ENCODE measurements at regions not wholly inside any gene's neighbourhood (a gene's known extent, or its start where the extent isn't known, plus 50 kb on each side); places are given as distances from the start of the nearest gene placed in this dataset.

- no peak for TF ChIP-seq CTCF (conservative IDR thresholded peaks at IDR 0.05)
- TF ChIP-seq ZFX (IDR thresholded peaks at IDR 0.05): no peak
Observed at GRCh38 chr5:133817456-133817855, 151.0 kb downstream of the C5orf15 start.
